Glutamatergic neuron (in vitro differentiated cells): ENCODE measurements at regions not wholly inside any gene's neighbourhood (a gene's known extent, or its start where the extent isn't known, plus 50 kb on each side); places are given as distances from the start of the nearest gene placed in this dataset.

Source experiments
- DNase-seq: peaks from one replicate; pipeline ENCODE4 v3.0.0; 2022
- H3K27ac Mint-ChIP-seq: one replicate; pipeline ENCODE4 v1.8.0; 2020; ENCODE audit warnings: mild to moderate bottlenecking, mixed read lengths, inconsistent platforms; ENCODE audit not compliant: unreplicated experiment
- H3K27me3 Mint-ChIP-seq: one replicate; pipeline ENCODE4 v1.8.0; 2020; ENCODE audit warnings: mild to moderate bottlenecking, moderate library complexity, mixed read lengths, inconsistent platforms; ENCODE audit not compliant: unreplicated experiment
- H3K36me3 Mint-ChIP-seq: one replicate; pipeline ENCODE4 v1.8.0; 2020; ENCODE audit warnings: mild to moderate bottlenecking, mixed read lengths, inconsistent platforms; ENCODE audit not compliant: unreplicated experiment
- H3K4me1 Mint-ChIP-seq: one replicate; pipeline ENCODE4 v1.8.0; 2020; ENCODE audit warnings: mild to moderate bottlenecking, low read depth, mixed read lengths, inconsistent platforms; ENCODE audit not compliant: unreplicated experiment
- H3K4me3 Mint-ChIP-seq: one replicate; pipeline ENCODE4 v1.8.0; 2020; ENCODE audit warnings: mild to moderate bottlenecking, mixed read lengths, inconsistent platforms; ENCODE audit not compliant: unreplicated experiment
- H3K9me3 Mint-ChIP-seq: one replicate; pipeline ENCODE4 v1.8.0; 2020; ENCODE audit warnings: mild to moderate bottlenecking, moderate library complexity, mixed read lengths, inconsistent platforms; ENCODE audit not compliant: unreplicated experiment
- TF ChIP-seq, protein P1 (sequence below): fragments of 200-600 bp; sonication (generic); IDR thresholded peaks from one replicate; pipeline ENCODE4 v1.5.0; 2021; ENCODE audit not compliant: partially characterized antibody, unreplicated experiment

DNA sequence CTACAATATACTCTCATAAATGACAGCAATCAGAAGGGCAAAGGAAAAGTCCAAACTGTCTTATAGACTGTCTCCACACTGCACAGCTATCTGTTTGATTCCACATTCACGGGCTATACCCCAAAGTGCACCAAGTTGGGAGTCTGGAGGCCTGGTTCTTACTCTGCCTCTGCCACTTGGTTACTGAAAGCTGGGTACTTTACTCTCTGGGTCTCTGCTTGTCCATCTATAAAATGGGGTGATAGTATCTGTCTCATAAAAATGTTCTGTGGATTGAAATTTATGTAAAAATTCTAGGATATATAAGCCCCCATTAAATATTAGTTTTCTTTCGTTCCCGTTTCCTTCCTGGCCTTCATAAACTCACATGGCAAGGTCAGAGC, 86.5 kb downstream of the CD164 start:
- no peak for DNase-seq
- peaks cover 7% of the 10 kb centered on the region for H3K27me3 Mint-ChIP-seq
- no peak overlapping the region for H3K27ac Mint-ChIP-seq
- TF ChIP-seq, protein P1, sequence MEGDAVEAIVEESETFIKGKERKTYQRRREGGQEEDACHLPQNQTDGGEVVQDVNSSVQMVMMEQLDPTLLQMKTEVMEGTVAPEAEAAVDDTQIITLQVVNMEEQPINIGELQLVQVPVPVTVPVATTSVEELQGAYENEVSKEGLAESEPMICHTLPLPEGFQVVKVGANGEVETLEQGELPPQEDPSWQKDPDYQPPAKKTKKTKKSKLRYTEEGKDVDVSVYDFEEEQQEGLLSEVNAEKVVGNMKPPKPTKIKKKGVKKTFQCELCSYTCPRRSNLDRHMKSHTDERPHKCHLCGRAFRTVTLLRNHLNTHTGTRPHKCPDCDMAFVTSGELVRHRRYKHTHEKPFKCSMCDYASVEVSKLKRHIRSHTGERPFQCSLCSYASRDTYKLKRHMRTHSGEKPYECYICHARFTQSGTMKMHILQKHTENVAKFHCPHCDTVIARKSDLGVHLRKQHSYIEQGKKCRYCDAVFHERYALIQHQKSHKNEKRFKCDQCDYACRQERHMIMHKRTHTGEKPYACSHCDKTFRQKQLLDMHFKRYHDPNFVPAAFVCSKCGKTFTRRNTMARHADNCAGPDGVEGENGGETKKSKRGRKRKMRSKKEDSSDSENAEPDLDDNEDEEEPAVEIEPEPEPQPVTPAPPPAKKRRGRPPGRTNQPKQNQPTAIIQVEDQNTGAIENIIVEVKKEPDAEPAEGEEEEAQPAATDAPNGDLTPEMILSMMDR = no peak
- no peaks in the 10 kb centered on the region for H3K36me3 Mint-ChIP-seq
- H3K9me3 Mint-ChIP-seq = no peaks in the 10 kb centered on the region
- peaks cover 39% of the 10 kb centered on the region for H3K4me1 Mint-ChIP-seq
- H3K4me3 Mint-ChIP-seq = no peak overlapping the region

DNA sequence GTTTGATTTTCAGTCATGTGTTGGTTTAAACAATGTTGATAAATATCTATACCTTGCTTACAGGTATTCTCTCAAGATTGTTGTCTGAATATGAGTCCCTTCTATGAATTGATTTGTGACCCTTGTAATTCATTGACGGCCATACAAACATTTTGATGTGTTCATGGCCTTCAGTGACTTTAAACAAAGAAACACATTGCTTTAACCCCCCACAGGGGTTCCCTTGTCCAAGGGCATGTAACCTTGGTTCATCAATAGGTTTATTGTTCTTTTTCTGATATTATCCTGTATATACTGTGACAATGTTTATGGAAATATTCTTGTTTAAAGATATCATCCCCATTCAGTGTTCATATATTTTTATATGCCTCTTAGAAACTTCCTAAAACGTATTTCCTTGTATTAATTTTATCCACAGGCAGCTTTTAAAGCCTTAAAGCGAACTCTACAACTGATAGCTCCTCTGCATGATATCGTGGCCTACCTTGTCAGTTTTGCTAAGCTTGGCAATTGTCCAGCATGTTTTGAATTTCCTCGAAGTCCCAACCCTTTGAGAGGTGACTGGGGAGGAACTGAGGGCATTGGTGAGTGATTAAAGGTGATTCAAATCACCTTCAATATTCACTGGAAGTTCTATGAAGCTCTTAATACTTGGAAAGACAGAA, 87.0 kb downstream of the CD164 start:
- TF ChIP-seq, protein P1 = no peak
- Mint-ChIP-seq H3K27ac (no peak overlapping the region), H3K36me3 (no peaks in the 10 kb centered on the region), H3K4me3 (no peak overlapping the region), H3K9me3 (no peaks in the 10 kb centered on the region), H3K27me3 (peaks cover 7% of the 10 kb centered on the region), H3K4me1 (peaks cover 36% of the 10 kb centered on the region)
- DNase-seq = no peak

DNA sequence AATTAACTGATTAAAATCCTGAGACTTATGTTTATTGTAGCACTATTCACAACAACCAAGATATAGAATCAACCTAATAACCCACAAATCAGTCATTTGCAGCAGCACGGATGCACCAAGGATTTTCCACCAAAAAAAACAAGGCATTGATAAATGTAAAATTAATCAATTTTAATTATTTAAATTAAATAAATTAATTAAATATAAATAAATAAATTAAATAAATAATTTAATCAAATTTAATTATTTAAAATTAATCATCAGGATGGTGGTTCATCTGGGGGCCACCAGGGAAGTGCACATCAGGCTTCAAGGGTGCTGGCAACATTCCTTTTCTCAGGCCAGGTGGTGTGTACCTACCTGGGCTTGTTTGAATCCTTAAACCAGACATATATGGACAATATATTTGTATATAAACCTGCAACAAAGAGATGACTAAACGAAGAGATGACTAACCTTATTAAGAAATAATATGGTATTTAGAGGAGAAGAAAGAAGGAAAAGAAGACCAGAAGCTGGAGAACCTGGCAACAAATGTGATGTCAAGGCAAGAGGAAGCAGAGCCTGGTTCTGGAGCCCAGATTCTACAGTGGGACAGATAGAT, 89.2 kb downstream of the CD164 start:
- TF ChIP-seq, protein P1 = no peak
- Mint-ChIP-seq H3K27ac (no peak overlapping the region), H3K36me3 (no peaks in the 10 kb centered on the region), H3K27me3 (peaks cover 6% of the 10 kb centered on the region), H3K9me3 (no peaks in the 10 kb centered on the region), H3K4me1 (peaks cover 24% of the 10 kb centered on the region), H3K4me3 (no peak overlapping the region)
- DNase-seq = no peak

DNA sequence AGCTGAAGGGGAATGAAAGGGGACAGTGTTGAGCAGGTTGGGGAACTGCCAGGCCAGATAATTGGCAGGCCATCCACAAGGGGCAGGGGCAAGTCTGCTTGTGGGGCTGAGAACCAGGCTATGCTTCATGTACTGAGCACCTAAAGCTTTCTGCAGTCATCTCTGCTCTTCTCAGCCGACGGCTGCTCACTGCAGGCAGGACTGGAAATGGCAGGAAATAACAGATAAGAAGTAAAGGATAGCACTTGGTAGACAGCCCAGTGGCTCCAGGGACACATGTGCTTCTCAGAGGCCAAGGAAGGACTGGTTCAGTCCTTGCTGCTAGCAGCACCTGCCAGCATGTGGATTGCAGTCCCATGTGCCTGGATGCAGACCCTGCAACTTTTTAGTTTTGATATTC, 89.8 kb downstream of the CD164 start:
- Mint-ChIP-seq H3K4me3 (no peak overlapping the region), H3K27ac (no peak overlapping the region), H3K36me3 (no peaks in the 10 kb centered on the region), H3K9me3 (no peaks in the 10 kb centered on the region), H3K4me1 (peaks cover 20% of the 10 kb centered on the region), H3K27me3 (peaks cover 6% of the 10 kb centered on the region)
- no peak for DNase-seq
- TF ChIP-seq, protein P1 = no peak

DNA sequence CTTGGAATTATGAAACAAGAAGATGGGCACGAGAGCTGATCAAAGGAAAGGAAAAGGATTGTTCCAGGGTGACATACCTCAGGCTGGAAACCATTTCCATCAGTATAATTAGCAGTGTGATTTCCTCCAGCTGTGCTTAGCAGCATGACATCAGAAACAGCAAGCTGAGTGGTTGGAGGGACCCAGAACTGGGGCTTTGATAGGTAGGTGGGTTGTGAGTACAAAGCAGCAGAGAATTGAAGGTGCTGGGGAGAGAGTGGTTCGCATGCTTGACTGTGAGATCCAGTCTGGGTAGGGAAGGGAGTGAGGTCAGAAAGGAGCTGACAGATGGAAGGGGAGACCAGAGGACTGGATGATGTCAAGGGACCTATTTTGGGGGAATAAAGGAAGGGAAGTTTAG, 90.4 kb downstream of the CD164 start:
- Mint-ChIP-seq H3K27me3 (peaks cover 6% of the 10 kb centered on the region), H3K36me3 (no peaks in the 10 kb centered on the region), H3K9me3 (no peaks in the 10 kb centered on the region), H3K27ac (no peak overlapping the region), H3K4me1 (peaks cover 20% of the 10 kb centered on the region), H3K4me3 (no peak overlapping the region)
- TF ChIP-seq, protein P1 = no peak
- DNase-seq = no peak
